ENCODE measurements at regions not wholly inside any gene's neighbourhood (a gene's known extent, or its start where the extent isn't known, plus 50 kb on each side); places are given as distances from the start of the nearest gene placed in this dataset.

- TF ChIP-seq, protein P1, sequence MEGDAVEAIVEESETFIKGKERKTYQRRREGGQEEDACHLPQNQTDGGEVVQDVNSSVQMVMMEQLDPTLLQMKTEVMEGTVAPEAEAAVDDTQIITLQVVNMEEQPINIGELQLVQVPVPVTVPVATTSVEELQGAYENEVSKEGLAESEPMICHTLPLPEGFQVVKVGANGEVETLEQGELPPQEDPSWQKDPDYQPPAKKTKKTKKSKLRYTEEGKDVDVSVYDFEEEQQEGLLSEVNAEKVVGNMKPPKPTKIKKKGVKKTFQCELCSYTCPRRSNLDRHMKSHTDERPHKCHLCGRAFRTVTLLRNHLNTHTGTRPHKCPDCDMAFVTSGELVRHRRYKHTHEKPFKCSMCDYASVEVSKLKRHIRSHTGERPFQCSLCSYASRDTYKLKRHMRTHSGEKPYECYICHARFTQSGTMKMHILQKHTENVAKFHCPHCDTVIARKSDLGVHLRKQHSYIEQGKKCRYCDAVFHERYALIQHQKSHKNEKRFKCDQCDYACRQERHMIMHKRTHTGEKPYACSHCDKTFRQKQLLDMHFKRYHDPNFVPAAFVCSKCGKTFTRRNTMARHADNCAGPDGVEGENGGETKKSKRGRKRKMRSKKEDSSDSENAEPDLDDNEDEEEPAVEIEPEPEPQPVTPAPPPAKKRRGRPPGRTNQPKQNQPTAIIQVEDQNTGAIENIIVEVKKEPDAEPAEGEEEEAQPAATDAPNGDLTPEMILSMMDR (IDR thresholded peaks at IDR 0.05), result no peak
- no peak for TF ChIP-seq POLR2A (IDR thresholded peaks at IDR 0.05)
These were observed 225.0 kb downstream of the SUCLG1 start for GRCh38 chr2:84234103-84234502.

Measured in upper lobe of left lung (tissue), 4 donors.